HG03159 (cell line): ENCODE measurements at regions not wholly inside any gene's neighbourhood (a gene's known extent, or its start where the extent isn't known, plus 50 kb on each side); places are given as distances from the start of the nearest gene placed in this dataset.

Experiments
- ATAC-seq: cut with Tn5 transposase; IDR thresholded peaks from one replicate; pipeline ENCODE4 v1.9.1; 2021; ENCODE audit warnings: mild to moderate bottlenecking, moderate library complexity; ENCODE audit not compliant: unreplicated experiment

GRCh38 chr13:85408415-85408814 lies 390.8 kb downstream of the SLITRK6 start:
- ATAC-seq = no peak

GRCh38 chr13:85406269-85406975 lies 392.8 kb downstream of the SLITRK6 start:
- ATAC-seq = no peak

- ATAC-seq = no peak
These were observed 393.8 kb downstream of the SLITRK6 start for GRCh38 chr13:85405316-85405897.

- no peak for ATAC-seq
These were observed 412.8 kb downstream of the SLITRK6 start for GRCh38 chr13:85386424-85386823.

- ATAC-seq = no peak
These were observed 415.9 kb downstream of the SLITRK6 start for GRCh38 chr13:85383291-85383690.

- ATAC-seq = no peak
These were observed 418.1 kb downstream of the SLITRK6 start for GRCh38 chr13:85381082-85381481.

DNA sequence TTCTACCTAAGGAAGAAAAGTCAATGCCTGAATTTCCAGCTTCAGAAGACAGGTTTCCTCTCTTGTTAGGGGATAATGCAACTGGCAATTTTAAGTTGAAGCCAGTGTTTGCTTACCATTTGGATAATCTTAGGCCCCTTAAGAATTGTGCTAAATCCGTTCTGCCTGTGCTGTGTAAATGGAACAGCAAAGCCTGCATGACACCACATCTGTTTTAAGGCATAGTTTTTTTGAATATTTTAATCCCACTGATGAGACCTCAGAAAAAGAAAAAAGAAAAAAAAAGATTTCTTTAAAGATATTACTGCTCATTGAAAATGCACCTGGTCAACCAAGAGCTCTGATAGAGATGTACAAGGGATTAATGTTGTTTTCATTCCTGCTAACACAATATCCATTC lies 419.2 kb downstream of the SLITRK6 start:
- ATAC-seq = no peak

DNA sequence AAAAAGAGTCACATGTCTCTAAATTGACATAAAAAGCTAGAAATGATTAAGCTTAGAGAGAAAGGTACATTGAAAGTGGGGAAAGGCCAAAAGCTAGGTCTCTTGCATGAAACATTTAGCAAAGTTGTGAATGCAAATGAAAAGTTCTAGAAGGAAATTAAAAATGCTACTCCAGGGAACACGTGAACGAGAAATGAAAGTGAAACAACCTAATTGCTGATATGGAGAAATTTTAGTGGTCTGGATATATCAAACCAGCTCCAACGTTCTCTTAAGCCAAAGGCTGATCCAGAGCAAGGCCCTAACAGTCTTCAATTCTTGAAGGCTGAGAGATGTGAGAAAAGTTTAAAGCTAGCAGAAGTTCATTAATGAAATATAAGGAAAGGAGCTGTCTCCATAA lies 419.8 kb downstream of the SLITRK6 start:
- no peak for ATAC-seq

DNA sequence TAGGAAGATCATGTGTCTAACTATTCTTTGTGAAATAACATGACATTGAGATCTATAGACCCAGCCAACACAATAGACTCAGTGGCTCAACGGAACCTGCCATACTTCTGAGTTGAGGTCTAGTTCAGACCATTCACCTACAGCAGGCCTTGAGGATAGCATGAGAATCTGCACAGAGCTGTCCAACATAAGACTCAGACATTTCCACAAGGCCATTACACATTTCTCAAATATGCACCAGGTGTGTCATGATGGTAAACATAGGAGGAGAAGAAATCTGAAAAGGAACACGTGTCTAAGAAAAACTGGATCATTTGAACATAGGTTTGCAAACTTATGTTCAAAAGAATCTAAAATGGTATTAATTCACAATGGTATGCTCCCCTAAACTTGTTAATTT lies 421.4 kb downstream of the SLITRK6 start:
- no peak for ATAC-seq

DNA sequence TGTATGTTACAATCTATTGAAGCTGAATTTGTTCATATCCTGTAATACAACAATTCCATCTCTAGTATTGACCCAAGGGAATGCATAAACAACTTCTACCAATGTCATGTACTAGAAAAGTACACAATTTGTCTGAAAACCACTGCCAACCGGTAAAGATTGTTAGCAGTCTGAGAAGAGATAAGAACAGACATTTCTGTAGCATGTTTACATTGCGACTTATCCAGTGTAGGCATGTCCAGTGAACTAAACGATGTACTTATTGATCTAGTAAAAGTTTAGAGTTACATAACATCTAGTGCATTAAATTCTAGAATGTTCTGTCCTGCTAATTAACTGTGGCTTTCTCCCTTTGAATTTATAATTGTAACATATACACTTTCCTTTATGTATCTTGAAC lies 425.9 kb downstream of the SLITRK6 start:
- ATAC-seq = no peak

GRCh38 chr13:85371254-85371653 lies 428.0 kb downstream of the SLITRK6 start:
- ATAC-seq = no peak

- no peak for ATAC-seq
These were observed 430.5 kb downstream of the SLITRK6 start for GRCh38 chr13:85368686-85369085.

GRCh38 chr13:85367887-85368286 lies 431.3 kb downstream of the SLITRK6 start:
- ATAC-seq = no peak

GRCh38 chr13:85366759-85367417 lies 432.3 kb downstream of the SLITRK6 start:
- no peak for ATAC-seq

- no peak for ATAC-seq
These were observed 435.7 kb downstream of the SLITRK6 start for GRCh38 chr13:85363504-85363903.

DNA sequence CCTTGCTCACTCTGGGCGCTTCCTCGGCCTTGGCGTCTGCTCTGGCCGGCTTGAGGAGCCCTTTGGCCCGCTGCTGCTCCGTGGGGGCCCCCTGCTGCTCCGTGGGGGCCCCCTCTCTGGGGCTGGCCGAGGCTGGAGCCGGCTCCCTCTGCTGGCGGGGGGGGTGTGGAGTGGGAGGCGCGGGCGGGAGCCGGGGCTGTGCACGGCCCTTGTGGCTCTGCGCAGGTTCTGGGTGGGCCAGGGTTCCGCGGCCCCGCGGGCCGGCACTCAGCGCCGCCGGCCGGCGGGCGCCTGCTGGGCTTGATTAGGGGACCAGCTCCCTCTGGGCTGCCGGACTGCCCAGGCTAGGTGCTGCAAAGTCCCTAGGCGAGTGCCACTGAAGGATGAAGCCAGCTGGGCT lies 436.2 kb downstream of the SLITRK6 start:
- no peak for ATAC-seq

GRCh38 chr13:85347251-85347650 lies 452.0 kb downstream of the SLITRK6 start:
- ATAC-seq = no peak

GRCh38 chr13:85334187-85334586 lies 465.0 kb downstream of the SLITRK6 start:
- ATAC-seq = no peak

DNA sequence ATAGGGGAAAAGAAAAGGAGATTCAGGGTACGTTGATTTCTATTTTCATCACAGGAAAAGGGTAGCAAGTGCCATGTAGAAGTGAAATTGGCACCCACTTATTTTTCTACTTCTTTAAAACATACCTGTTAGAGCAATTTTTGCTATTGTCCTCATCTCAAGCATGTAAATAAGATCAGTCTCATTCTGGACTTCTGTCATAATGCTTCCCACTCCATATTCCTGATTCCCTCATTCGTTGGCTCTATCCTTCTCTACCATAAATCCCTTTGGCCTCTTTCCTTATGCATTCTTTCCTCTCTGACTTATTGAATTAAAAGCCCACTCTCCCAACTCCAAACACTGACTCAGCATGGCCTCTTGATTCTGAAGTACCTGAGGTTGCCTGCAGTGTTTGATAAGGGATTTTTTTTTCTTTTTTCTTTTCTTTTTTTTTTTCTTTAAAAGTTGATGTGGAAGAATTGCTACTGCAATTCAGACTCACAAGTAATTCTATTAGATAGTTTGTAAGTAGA lies 465.7 kb downstream of the SLITRK6 start:
- no peak for ATAC-seq

DNA sequence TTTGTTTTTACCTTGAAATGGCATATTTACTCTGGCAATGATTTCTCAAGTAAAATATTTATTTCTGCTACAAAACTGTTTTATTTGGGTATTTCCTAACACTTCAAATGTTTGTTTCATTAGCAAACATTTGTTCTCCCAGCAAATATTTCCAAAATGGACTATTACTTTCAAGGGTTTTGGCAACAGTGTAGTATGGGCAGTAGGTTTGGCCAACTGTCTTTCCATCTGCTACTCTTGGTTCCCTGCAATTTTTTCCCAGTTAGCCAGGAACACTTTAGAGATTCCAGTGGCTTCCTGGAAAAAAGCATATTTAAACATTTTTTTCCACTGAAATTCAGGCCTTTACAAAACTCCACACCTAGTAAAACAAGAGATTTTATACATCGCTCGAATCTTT lies 466.6 kb downstream of the SLITRK6 start:
- no peak for ATAC-seq

GRCh38 chr13:85321734-85322133 lies 477.5 kb downstream of the SLITRK6 start:
- ATAC-seq = no peak

- no peak for ATAC-seq
These were observed 481.4 kb downstream of the SLITRK6 start for GRCh38 chr13:85317781-85318180.
